ENCODE measurements at regions not wholly inside any gene's neighbourhood (a gene's known extent, or its start where the extent isn't known, plus 50 kb on each side); places are given as distances from the start of the nearest gene placed in this dataset.

GRCh38 chr18:40651163-40651562, 1303.9 kb upstream of the PIK3C3 start:
- no peak overlapping the region for H3K4me3 ChIP-seq (ENCODE audit: insufficient read depth, low read depth, low read length)
- no peak overlapping the region for H3K27ac Mint-ChIP-seq (ENCODE audit: unreplicated experiment)
- H3K4me1 ChIP-seq (ENCODE audit: insufficient read depth, low read length) = no peaks in the 10 kb centered on the region
- H3K27me3 Mint-ChIP-seq (ENCODE audit: low read depth, unreplicated experiment) = no peaks in the 10 kb centered on the region
- no peak overlapping the region for H3K9ac ChIP-seq (ENCODE audit: low read length)
- no peak overlapping the region for H2AFZ ChIP-seq (ENCODE audit: low read depth, low read length)
- H3K9me3 ChIP-seq (ENCODE audit: insufficient read depth, low read depth, low read length) = no peaks in the 10 kb centered on the region
- H3K79me2 ChIP-seq (ENCODE audit: insufficient read depth, low read length) = no peaks in the 10 kb centered on the region
- H3K27me3 ChIP-seq (ENCODE audit: insufficient read depth, low read length) = no peaks in the 10 kb centered on the region
- H4K20me1 ChIP-seq (ENCODE audit: insufficient read depth, low read length) = no peaks in the 10 kb centered on the region
- H3K4me1 Mint-ChIP-seq (ENCODE audit: low read depth, unreplicated experiment) = no peaks in the 10 kb centered on the region
- no peak for DNase-seq (ENCODE audit: low read depth)
- no peaks in the 10 kb centered on the region for H3K9me3 Mint-ChIP-seq (ENCODE audit: unreplicated experiment)
- H3K4me3 Mint-ChIP-seq (ENCODE audit: unreplicated experiment) = no peak overlapping the region
- TF ChIP-seq CTCF (IDR thresholded peaks at IDR 0.05; ENCODE audit: insufficient read depth, low read depth, low read length) (no peak), EZH2 (IDR thresholded peaks at IDR 0.05; ENCODE audit: insufficient read depth, low read length) (no peak)
- H3K36me3 ChIP-seq (ENCODE audit: insufficient read depth, low read length) = no peaks in the 10 kb centered on the region
- no peak overlapping the region for H3K27ac ChIP-seq (ENCODE audit: low read depth, low read length)
- H3K4me2 ChIP-seq (ENCODE audit: low read length) = no peak overlapping the region
- H3K36me3 Mint-ChIP-seq (ENCODE audit: low read depth, unreplicated experiment) = no peaks in the 10 kb centered on the region
- FAIRE-seq = no peak

GRCh38 chr18:40642692-40643229, 1312.3 kb upstream of the PIK3C3 start:
- no peak for DNase-seq (ENCODE audit: low read depth)
- no peaks in the 10 kb centered on the region for H3K9me3 ChIP-seq (ENCODE audit: insufficient read depth, low read depth, low read length)
- H3K4me2 ChIP-seq (ENCODE audit: low read length) = no peak overlapping the region
- TF ChIP-seq EZH2 (IDR thresholded peaks at IDR 0.05; ENCODE audit: insufficient read depth, low read length) = no peak
- no peak for TF ChIP-seq CTCF (IDR thresholded peaks at IDR 0.05; ENCODE audit: insufficient read depth, low read depth, low read length)
- no peaks in the 10 kb centered on the region for H3K27me3 ChIP-seq (ENCODE audit: insufficient read depth, low read length)
- no peaks in the 10 kb centered on the region for H3K79me2 ChIP-seq (ENCODE audit: insufficient read depth, low read length)
- H3K9ac ChIP-seq (ENCODE audit: low read length) = no peak overlapping the region
- no peaks in the 10 kb centered on the region for H3K36me3 ChIP-seq (ENCODE audit: insufficient read depth, low read length)
- no peaks in the 10 kb centered on the region for H3K4me1 ChIP-seq (ENCODE audit: insufficient read depth, low read length)
- no peak overlapping the region for H3K4me3 ChIP-seq (ENCODE audit: insufficient read depth, low read depth, low read length)
- no peak overlapping the region for H3K27ac ChIP-seq (ENCODE audit: low read depth, low read length)
- Mint-ChIP-seq H3K27ac (ENCODE audit: unreplicated experiment) (peak overlapping the region; percentile 4), H3K9me3 (ENCODE audit: unreplicated experiment) (no peaks in the 10 kb centered on the region), H3K4me1 (ENCODE audit: low read depth, unreplicated experiment) (no peaks in the 10 kb centered on the region), H3K36me3 (ENCODE audit: low read depth, unreplicated experiment) (no peaks in the 10 kb centered on the region), H3K4me3 (ENCODE audit: unreplicated experiment) (no peak overlapping the region), H3K27me3 (ENCODE audit: low read depth, unreplicated experiment) (no peaks in the 10 kb centered on the region)
- no peaks in the 10 kb centered on the region for H4K20me1 ChIP-seq (ENCODE audit: insufficient read depth, low read length)
- no peak for FAIRE-seq
- H2AFZ ChIP-seq (ENCODE audit: low read depth, low read length) = no peak overlapping the region

- Histone ChIP-seq H3K79me2 (ENCODE audit: insufficient read depth, low read length) (no peaks in the 10 kb centered on the region), H3K27me3 (ENCODE audit: insufficient read depth, low read length) (no peaks in the 10 kb centered on the region), H3K4me1 (ENCODE audit: insufficient read depth, low read length) (no peaks in the 10 kb centered on the region), H3K27ac (ENCODE audit: low read depth, low read length) (no peak overlapping the region), H3K4me2 (ENCODE audit: low read length) (no peak overlapping the region), H2AFZ (ENCODE audit: low read depth, low read length) (no peak overlapping the region), H3K36me3 (ENCODE audit: insufficient read depth, low read length) (no peaks in the 10 kb centered on the region), H3K4me3 (ENCODE audit: insufficient read depth, low read depth, low read length) (no peak overlapping the region), H4K20me1 (ENCODE audit: insufficient read depth, low read length) (no peaks in the 10 kb centered on the region), H3K9me3 (ENCODE audit: insufficient read depth, low read depth, low read length) (no peaks in the 10 kb centered on the region), H3K9ac (ENCODE audit: low read length) (no peak overlapping the region)
- Mint-ChIP-seq H3K27me3 (ENCODE audit: low read depth, unreplicated experiment) (no peaks in the 10 kb centered on the region), H3K36me3 (ENCODE audit: low read depth, unreplicated experiment) (no peaks in the 10 kb centered on the region), H3K4me1 (ENCODE audit: low read depth, unreplicated experiment) (no peaks in the 10 kb centered on the region), H3K9me3 (ENCODE audit: unreplicated experiment) (no peaks in the 10 kb centered on the region), H3K4me3 (ENCODE audit: unreplicated experiment) (no peak overlapping the region), H3K27ac (ENCODE audit: unreplicated experiment) (no peak overlapping the region)
- DNase-seq (ENCODE audit: low read depth) = no peak
- no peak for TF ChIP-seq CTCF (IDR thresholded peaks at IDR 0.05; ENCODE audit: insufficient read depth, low read depth, low read length)
- FAIRE-seq = no peak
These were observed 1323.7 kb upstream of the PIK3C3 start for GRCh38 chr18:40631319-40631718.
